GM06990 (cell line): ENCODE measurements at regions not wholly inside any gene's neighbourhood (a gene's known extent, or its start where the extent isn't known, plus 50 kb on each side); places are given as distances from the start of the nearest gene placed in this dataset.

ENCODE experiments used
- DNase-seq: peaks from one replicate; pipeline ENCODE4 v3.0.0-alpha.2; 2011; ENCODE audit not compliant: insufficient read length; ENCODE audit errors: extremely low read depth
- H3K27me3 ChIP-seq: replicated peaks from 2 replicates; pipeline ENCODE4 v1.6.0; 2011; ENCODE audit warnings: low read length; ENCODE audit not compliant: control insufficient read depth, insufficient read depth
- H3K36me3 ChIP-seq: 2 replicates; pipeline ENCODE4 v1.5.1; 2011; ENCODE audit warnings: low read length; ENCODE audit not compliant: control insufficient read depth, insufficient read depth
- H3K4me3 ChIP-seq: replicated peaks from 2 replicates; pipeline ENCODE4 v1.5.1; 2011; ENCODE audit warnings: low read depth, mild to moderate bottlenecking, control low read depth, low read length
- TF ChIP-seq, protein P1 (sequence below): IDR thresholded peaks from 2 replicates; pipeline ENCODE4 v1.5.1; 2011; ENCODE audit warnings: low read length, control low read depth, mild to moderate bottlenecking, inconsistent platforms; ENCODE audit not compliant: insufficient read depth, poor library complexity, severe bottlenecking

DNA sequence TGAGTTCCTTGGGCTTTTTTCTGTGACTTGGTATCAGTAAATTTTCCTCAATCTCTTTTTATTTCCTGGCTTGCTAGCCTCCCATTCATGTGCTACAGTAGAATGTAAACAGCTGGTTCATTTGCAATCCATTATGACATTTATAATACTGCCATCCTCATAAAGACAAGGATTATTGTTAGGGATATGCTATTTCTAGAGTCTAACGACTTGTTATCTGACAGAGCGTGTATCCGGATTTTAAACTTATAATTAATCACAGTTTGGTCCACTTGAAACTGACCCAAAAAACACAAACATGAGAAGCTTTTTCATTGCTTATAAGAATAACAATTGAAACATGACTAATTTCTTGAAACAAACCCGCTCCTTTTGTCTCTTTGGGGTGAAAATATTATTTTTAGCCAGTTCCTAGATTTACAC is 585.8 kb downstream of the TLE4 start:
- DNase-seq: peak; percentile 21
- no peaks in the 10 kb centered on the region for H3K36me3 ChIP-seq
- TF ChIP-seq, protein P1, sequence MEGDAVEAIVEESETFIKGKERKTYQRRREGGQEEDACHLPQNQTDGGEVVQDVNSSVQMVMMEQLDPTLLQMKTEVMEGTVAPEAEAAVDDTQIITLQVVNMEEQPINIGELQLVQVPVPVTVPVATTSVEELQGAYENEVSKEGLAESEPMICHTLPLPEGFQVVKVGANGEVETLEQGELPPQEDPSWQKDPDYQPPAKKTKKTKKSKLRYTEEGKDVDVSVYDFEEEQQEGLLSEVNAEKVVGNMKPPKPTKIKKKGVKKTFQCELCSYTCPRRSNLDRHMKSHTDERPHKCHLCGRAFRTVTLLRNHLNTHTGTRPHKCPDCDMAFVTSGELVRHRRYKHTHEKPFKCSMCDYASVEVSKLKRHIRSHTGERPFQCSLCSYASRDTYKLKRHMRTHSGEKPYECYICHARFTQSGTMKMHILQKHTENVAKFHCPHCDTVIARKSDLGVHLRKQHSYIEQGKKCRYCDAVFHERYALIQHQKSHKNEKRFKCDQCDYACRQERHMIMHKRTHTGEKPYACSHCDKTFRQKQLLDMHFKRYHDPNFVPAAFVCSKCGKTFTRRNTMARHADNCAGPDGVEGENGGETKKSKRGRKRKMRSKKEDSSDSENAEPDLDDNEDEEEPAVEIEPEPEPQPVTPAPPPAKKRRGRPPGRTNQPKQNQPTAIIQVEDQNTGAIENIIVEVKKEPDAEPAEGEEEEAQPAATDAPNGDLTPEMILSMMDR: no peak
- H3K27me3 ChIP-seq: no peaks in the 10 kb centered on the region
- no peak overlapping the region for H3K4me3 ChIP-seq

GRCh38 chr9:80156756-80157472 is 585.1 kb downstream of the TLE4 start:
- H3K4me3 ChIP-seq: no peak overlapping the region
- TF ChIP-seq, protein P1: no peak
- H3K27me3 ChIP-seq: no peaks in the 10 kb centered on the region
- DNase-seq: peak; percentile 35
- no peaks in the 10 kb centered on the region for H3K36me3 ChIP-seq

DNA sequence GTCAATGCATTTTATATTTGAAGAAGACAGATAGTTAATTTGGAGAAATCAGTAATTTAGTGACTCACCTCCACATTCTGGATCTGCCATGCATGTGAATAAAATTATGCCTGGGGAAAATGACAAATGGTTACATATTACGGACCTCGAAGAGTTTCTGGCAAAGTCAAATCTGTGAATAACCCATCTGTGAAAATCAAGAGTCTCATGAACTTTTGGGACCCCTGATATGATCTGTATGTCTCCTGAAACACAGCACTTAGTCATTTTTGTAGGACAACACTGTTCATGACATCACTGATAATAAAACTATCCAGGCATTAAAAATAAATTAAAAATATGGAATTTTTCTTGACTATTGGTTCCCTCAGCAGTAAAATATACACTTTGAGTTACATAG is 584.5 kb downstream of the TLE4 start:
- TF ChIP-seq, protein P1: no peak
- no peak overlapping the region for H3K4me3 ChIP-seq
- no peaks in the 10 kb centered on the region for H3K36me3 ChIP-seq
- H3K27me3 ChIP-seq: no peaks in the 10 kb centered on the region
- DNase-seq: no peak

DNA sequence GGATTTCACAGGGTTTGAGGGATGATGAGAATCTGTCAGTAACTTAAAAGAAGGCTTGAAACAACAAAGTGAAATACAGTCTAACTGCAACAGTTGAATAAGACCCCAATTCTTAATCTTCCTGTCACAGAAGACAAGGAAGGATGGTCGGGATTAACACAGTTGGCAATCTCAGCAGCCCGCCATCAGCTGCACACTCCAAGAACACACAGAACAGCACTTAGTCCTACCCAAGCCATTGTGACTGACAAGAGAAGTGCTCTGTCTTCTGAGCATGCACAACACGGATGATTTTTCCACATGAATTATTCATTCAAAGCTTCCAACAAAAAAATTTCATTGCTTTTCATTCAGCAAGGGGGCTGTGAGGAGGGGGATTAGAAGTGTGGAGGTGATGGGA is 576.1 kb downstream of the TLE4 start:
- no peak overlapping the region for H3K4me3 ChIP-seq
- TF ChIP-seq, protein P1: no peak
- DNase-seq: no peak
- no peaks in the 10 kb centered on the region for H3K36me3 ChIP-seq
- no peaks in the 10 kb centered on the region; the same call in 1 of the 2 replicates for H3K27me3 ChIP-seq

GRCh38 chr9:80146466-80146865 is 574.7 kb downstream of the TLE4 start:
- Histone ChIP-seq H3K36me3 (no peaks in the 10 kb centered on the region), H3K4me3 (no peak overlapping the region), H3K27me3 (no peaks in the 10 kb centered on the region; the same call in 1 of the 2 replicates)
- DNase-seq: no peak
- TF ChIP-seq, protein P1: peak; percentile 48
